Endothelial cell of hepatic sinusoid (primary cell): ENCODE measurements at regions not wholly inside any gene's neighbourhood (a gene's known extent, or its start where the extent isn't known, plus 50 kb on each side); places are given as distances from the start of the nearest gene placed in this dataset.

Source experiments
- in situ Hi-C: cut with HindIII; loops from 2 replicates; pipeline ENCODE4 v1.10.0; 2017; ENCODE audit warnings: low sequenced_read_pairs

DNA sequence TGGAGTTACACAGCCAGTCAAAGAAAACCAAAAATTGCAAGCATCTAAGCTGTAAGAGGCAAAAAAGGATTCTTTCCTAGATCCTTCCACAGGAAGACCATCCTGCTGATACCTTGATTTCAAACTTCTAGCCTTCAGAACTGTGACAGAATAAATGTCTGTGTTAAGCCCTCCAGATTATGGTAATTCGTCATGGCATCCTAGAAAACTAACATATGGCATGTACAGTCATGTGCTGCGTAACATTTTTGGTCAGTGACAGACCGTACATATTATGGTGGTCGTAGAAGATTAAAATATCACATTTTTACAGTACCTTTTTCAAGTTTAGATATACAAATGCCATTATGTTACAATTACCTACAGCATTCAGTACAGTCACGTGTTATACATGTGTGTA lies 660.9 kb upstream of the LMO3 start:
- in situ Hi-C loops, result no loop called here

DNA sequence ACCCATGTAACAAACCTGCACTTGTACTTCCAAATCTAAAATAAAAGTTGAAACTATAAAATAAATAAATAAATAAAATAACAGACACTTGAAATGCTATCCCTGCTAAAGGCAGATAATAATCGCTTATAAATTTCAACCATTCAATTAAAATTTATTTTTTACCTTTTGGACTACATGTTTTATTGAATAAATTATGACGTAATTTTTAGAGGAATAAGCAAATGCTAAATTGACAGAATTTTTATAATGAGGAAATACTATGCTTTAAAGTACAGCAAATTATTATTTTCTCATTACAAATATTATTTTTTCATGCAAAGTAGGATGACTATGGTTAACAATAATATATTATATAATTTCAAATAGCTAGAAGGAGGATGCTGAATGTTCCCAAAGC lies 658.6 kb upstream of the LMO3 start:
- in situ Hi-C loops, result no loop called here

GRCh38 chr12:17239874-17240273 lies 633.9 kb upstream of the LMO3 start:
- in situ Hi-C loops, result no loop called here

GRCh38 chr12:17235996-17236395 lies 630.0 kb upstream of the LMO3 start:
- in situ Hi-C loops, result no loop called here

- in situ Hi-C loops, result no loop called here
These were observed 610.0 kb upstream of the LMO3 start for GRCh38 chr12:17215759-17216570.

DNA sequence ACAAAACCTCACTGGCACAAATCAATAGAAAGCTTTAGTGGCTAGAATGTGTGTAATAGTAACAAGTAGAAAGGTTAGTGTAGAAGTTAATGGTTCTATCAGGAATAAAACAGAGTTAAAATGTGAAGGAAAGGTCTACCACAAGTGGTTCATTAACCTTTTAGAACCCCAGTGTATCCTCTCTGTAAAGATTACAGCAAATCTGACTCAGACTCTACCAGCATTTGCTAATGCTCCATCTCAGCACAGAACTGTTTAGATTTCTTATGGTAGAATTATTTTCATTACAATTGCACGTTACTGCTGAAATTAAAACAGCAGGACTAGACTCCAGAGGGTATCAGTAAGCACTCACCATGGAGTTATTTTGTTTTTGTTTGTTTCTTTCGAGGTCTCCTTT lies 609.0 kb upstream of the LMO3 start:
- in situ Hi-C loops, result no loop called here

- in situ Hi-C loops, result no loop called here
These were observed 600.6 kb upstream of the LMO3 start for GRCh38 chr12:17206553-17206952.

DNA sequence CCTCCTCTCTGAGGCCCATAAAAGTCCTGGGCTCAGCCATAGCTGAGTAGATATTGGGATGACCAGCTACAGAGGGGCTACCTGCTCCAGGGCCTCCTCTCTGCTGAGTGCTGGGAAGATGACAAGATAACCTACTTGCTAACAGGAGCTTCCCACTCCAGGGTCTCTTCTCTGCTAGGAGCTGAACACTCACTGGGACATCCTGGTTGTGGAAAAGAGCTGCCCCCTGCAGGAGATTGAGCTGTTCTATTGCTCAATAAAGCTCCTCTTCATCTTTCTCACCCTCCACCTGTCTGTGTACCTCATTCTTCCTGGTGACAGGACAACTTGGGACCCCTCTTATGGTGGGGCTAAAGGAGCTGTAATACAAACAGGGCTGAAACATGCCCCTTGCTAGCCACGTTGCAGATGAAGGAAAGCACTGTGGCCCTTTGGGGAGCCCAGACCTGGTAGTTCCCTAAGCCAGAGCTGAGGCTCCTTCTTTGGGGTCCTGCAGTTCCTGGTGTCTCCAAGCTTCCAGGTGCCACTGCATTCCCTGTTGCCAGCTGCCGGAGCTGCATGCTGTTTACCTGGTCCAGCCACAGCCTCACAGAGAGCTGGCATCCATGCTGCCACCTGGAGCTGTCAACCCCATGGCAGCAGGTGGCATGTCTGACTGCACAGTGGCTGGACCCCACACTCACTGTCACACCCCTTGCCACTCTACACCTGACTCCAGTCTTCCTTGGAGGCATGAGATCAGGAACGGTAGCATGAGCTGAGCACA lies 598.5 kb upstream of the LMO3 start:
- in situ Hi-C loops, result no loop called here

GRCh38 chr12:17203497-17203896 lies 597.5 kb upstream of the LMO3 start:
- in situ Hi-C loops, result no loop called here

- in situ Hi-C loops, result no loop called here
These were observed 592.0 kb upstream of the LMO3 start for GRCh38 chr12:17197971-17198370.

- in situ Hi-C loops, result no loop called here
These were observed 586.8 kb upstream of the LMO3 start for GRCh38 chr12:17192721-17193120.

- in situ Hi-C loops, result no loop called here
These were observed 563.9 kb upstream of the LMO3 start for GRCh38 chr12:17169726-17170471.

DNA sequence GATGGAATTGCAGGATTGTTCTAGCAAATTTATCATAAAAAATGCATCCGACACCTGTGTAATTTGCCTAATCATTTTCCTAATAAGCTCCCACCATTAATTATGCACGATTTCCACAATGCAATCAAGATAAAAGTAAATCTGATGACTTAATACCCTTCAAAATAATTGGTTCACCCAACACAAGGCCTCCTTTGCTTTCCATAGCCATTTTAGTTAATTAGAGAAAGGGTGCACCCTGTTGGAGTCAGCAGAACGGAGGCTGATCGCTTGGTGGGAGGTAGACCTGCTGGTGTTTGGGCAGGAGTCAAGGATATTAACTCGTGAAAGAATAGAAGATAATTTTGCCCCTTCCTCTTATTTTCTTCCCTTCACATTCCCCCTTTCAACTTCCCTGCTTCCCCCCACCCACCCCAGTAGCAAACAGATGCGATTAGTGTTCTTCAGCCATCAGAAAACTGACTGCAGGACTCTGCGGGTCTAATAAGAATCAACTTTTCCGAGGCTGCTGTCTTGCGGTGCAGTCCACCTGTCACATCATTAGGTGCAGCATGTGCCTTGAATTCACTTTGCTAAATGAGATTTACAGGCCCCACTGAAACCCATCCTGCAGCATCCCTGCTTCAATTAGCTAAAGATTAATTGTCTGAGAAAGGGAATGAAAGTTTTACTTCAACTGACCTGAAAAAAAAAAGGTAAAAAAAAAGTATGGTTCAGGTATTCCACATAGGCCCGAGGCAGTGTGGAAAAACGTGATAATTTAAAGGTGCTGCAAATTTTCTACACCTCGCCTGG lies 553.7 kb upstream of the LMO3 start:
- in situ Hi-C loops, result no loop called here

DNA sequence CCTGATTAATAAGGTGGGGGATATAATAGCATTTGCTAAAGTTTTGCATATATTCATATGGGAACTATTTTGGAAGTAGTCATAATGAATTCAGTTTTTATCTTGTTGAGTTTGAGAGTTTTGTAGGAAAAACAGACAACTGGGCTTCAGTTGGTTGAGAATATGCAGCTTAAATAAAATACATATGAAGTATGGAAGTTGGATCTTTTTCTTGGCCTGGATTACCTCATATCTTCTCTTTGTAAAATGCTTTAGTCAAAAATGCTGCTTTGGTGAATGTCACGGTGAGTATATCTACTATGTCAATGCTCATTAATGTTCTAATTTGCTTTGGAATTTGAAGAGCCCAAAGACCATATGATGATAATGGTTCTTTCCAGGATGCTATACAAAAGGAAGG lies 552.2 kb upstream of the LMO3 start:
- in situ Hi-C loops, result no loop called here

DNA sequence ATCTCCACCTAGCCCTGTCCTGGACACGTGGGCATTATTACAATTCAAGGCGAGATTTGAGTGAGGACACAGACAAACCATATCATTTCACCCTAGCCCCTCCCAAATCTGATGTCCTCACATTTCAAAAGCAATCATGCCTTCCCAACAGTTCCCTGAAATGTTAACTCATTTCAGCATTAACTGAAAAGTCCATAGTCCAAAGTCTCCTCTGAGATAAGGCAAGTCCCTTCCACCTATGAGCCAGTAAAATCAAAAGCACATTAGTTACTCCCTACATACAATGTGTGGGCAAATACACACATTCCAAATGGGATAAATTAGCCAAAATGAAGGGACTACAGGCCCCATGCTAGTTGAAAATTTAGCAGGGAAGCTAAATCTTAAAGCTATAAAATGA lies 546.0 kb upstream of the LMO3 start:
- in situ Hi-C loops, result no loop called here

DNA sequence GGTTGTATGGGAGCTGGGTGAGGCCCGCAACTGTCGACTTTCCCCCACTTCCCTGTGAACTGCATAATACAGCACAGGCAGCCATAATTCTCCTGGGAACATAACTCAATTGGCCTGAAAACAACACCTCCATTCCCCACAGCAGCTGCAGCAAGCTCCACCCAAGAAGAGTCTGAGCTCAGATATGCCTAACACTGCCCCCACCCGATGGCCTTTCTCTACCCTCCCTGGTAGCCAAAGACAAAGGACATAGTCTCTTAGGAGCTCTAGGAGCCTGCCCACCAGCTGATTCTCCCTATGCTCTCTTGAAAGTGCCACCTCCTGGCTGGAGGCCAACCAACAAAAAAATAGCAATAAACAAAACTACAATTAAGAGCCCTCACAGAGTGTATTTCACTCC lies 542.7 kb upstream of the LMO3 start:
- in situ Hi-C loops, result no loop called here

- in situ Hi-C loops, result no loop called here
These were observed 536.9 kb upstream of the LMO3 start for GRCh38 chr12:17142856-17143255.

- in situ Hi-C loops, result no loop called here
These were observed 534.0 kb upstream of the LMO3 start for GRCh38 chr12:17139931-17140330.

DNA sequence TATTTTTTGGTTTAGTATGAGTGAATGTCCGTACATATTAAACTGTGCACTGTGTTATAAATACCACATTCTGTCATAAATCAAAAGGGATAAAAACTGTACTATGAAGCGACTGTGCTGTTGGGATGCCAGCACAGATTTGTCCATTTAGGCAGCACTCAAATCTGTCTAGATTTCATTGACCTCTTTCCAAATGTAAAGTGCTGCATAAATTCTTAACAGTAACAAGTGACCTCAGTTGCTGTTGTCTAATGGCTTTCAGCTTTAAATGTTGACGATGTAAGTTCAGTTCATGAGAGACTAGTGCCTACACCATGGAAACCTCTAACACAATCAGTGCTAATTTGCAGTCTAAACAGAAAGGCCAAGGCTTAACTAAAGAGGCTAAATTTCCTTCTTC lies 531.4 kb upstream of the LMO3 start:
- in situ Hi-C loops, result no loop called here

DNA sequence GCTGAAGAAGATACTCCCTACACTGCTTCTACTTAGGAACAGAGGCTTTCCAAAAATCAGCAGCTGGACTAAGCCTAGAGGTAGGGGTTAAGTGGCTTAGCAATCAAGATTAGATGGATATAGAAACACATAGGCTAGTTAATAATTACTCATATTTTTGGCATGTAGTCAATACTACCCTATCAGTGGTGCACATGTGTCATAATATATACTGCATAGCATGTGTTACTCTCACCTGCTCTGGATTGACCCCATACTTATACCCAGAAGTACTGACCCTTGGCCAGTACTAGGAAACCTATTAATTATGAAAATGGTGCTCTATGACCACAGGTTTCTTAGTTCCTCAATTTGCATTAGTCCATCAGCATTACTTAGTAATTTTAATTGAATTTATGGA lies 528.4 kb upstream of the LMO3 start:
- in situ Hi-C loops, result no loop called here

- in situ Hi-C loops, result no loop called here
These were observed 526.4 kb upstream of the LMO3 start for GRCh38 chr12:17132336-17132735.
